Smooth muscle cell (in vitro differentiated cells): ENCODE measurements at regions not wholly inside any gene's neighbourhood (a gene's known extent, or its start where the extent isn't known, plus 50 kb on each side); places are given as distances from the start of the nearest gene placed in this dataset.

ENCODE experiments used
- DNase-seq: peaks from one replicate; lab custom pipeline; 2025; ENCODE audit not compliant: unreplicated experiment; lab: John Stamatoyannopoulos, UW
- H2AFZ ChIP-seq: fragments of 200-600 bp; sonication (generic); 2 replicates; pipeline ENCODE4 v1.6.0; 2016; ENCODE audit warnings: antibody characterized with exemption, low read depth, mild to moderate bottlenecking
- H3F3A ChIP-seq: fragments of 200-600 bp; sonication (generic); 2 replicates; pipeline ENCODE4 v1.6.0; 2017; ENCODE audit warnings: antibody characterized with exemption, low read depth
- H3K27ac ChIP-seq: fragments of 200-600 bp; sonication (generic); 2 replicates; pipeline ENCODE4 v1.5.1; 2016; ENCODE audit warnings: low read depth, mild to moderate bottlenecking
- H3K27me3 ChIP-seq: fragments of 200-600 bp; sonication (generic); 2 replicates; pipeline ENCODE4 v1.6.1; 2016; ENCODE audit warnings: low read depth, mild to moderate bottlenecking
- H3K36me3 ChIP-seq: fragments of 200-600 bp; sonication (generic); 2 replicates; pipeline ENCODE4 v1.5.1; 2016; ENCODE audit warnings: low read depth
- H3K4me1 ChIP-seq: fragments of 200-600 bp; sonication (generic); 2 replicates; pipeline ENCODE4 v1.5.1; 2016; ENCODE audit warnings: low read depth
- H3K4me2 ChIP-seq: fragments of 200-600 bp; sonication (generic); 2 replicates; pipeline ENCODE4 v1.6.0; 2016; ENCODE audit warnings: mild to moderate bottlenecking
- H3K4me3 ChIP-seq: fragments of 200-600 bp; sonication (generic); 2 replicates; pipeline ENCODE4 v1.5.1; 2016; ENCODE audit warnings: mild to moderate bottlenecking
- H3K79me2 ChIP-seq: fragments of 200-600 bp; sonication (generic); 2 replicates; pipeline ENCODE4 v1.6.0; 2016; ENCODE audit warnings: low read depth, mild to moderate bottlenecking
- H3K9ac ChIP-seq: fragments of 200-600 bp; sonication (generic); 2 replicates; pipeline ENCODE4 v1.6.0; 2016; ENCODE audit warnings: low read depth
- H3K9me3 ChIP-seq: fragments of 200-600 bp; sonication (generic); replicated peaks from 2 replicates; pipeline ENCODE4 v1.5.1; 2016; ENCODE audit warnings: low read depth
- H4K20me1 ChIP-seq: fragments of 200-600 bp; sonication (generic); 2 replicates; pipeline ENCODE4 v1.6.0; 2016; ENCODE audit warnings: low read depth
- WGBS: methylation state at CpG from one replicate; pipeline ENCODE4 v1.1.7; 2016; ENCODE audit warnings: low lambda C conversion rate; 5-methylcytosine and 5-hydroxymethylcytosine counted together
- TF ChIP-seq, protein P1 (sequence below): fragments of 200-600 bp; sonication (generic); IDR thresholded peaks from 2 replicates; pipeline ENCODE4 v1.5.1; 2017; ENCODE audit warnings: borderline replicate concordance, mild to moderate bottlenecking, antibody characterized with exemption; ENCODE audit not compliant: insufficient read depth, poor library complexity, severe bottlenecking

DNA sequence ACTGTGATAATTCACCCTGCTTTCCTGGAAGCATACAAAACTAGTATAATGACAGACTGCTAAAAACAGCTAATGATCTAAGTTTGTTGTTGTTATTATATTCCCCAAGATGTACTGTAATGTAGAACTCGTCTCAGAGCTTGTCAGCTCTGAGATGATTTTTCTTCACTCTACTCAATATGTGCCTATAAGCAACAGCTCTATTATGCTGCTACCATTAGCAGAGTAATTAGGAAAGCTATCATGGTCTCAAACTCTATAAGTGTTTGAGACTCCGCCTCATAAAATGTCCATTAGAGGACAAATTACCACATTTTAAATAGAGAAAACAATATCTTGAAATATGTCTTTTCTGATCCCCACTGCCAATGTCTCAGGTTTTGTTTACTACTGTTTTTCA, 476.5 kb upstream of the PCDH15 start:
- no peak overlapping the region for H2AFZ ChIP-seq
- WGBS, result 84% methylated on average over 2 of the region's 2 CpGs
- no peaks in the 10 kb centered on the region for H4K20me1 ChIP-seq
- no peaks in the 10 kb centered on the region for H3F3A ChIP-seq
- no peak overlapping the region for H3K27ac ChIP-seq
- TF ChIP-seq, protein P1, sequence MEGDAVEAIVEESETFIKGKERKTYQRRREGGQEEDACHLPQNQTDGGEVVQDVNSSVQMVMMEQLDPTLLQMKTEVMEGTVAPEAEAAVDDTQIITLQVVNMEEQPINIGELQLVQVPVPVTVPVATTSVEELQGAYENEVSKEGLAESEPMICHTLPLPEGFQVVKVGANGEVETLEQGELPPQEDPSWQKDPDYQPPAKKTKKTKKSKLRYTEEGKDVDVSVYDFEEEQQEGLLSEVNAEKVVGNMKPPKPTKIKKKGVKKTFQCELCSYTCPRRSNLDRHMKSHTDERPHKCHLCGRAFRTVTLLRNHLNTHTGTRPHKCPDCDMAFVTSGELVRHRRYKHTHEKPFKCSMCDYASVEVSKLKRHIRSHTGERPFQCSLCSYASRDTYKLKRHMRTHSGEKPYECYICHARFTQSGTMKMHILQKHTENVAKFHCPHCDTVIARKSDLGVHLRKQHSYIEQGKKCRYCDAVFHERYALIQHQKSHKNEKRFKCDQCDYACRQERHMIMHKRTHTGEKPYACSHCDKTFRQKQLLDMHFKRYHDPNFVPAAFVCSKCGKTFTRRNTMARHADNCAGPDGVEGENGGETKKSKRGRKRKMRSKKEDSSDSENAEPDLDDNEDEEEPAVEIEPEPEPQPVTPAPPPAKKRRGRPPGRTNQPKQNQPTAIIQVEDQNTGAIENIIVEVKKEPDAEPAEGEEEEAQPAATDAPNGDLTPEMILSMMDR, result no peak
- no peak for DNase-seq
- no peak overlapping the region for H3K9ac ChIP-seq
- no peak overlapping the region for H3K4me3 ChIP-seq
- no peaks in the 10 kb centered on the region for H3K27me3 ChIP-seq
- H3K4me2 ChIP-seq, result no peak overlapping the region
- no peaks in the 10 kb centered on the region for H3K4me1 ChIP-seq
- no peaks in the 10 kb centered on the region for H3K79me2 ChIP-seq
- H3K9me3 ChIP-seq, result no peaks in the 10 kb centered on the region
- no peaks in the 10 kb centered on the region for H3K36me3 ChIP-seq

DNA sequence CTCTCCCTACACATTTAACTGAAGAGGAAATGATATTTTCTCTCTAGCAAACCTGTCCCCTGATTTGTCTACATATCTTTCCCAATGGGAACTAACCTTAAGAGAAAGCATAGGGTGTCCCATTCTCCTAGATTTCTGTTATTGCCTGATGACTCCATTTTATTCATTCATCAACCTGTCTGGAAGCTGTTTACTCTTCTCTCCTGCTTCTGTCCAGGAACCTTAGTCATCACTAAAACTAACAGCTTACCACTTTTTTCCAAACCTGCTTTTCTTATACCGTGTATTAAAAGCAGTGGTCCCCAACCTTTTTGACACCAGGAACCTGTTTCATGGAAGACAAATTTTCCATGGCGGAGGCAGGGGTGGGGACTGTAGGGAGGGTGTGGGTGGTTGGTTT, 473.3 kb upstream of the PCDH15 start:
- Histone ChIP-seq H3K4me3 (no peak overlapping the region), H4K20me1 (no peaks in the 10 kb centered on the region), H3F3A (no peaks in the 10 kb centered on the region), H3K4me1 (no peaks in the 10 kb centered on the region), H3K36me3 (no peaks in the 10 kb centered on the region), H3K27me3 (no peaks in the 10 kb centered on the region), H3K9me3 (no peaks in the 10 kb centered on the region), H3K4me2 (no peak overlapping the region), H3K79me2 (no peaks in the 10 kb centered on the region), H3K9ac (no peak overlapping the region), H3K27ac (no peak overlapping the region), H2AFZ (no peak overlapping the region)
- DNase-seq, result no peak
- 88% methylated on average over 2 of the region's 2 CpGs for WGBS
- TF ChIP-seq, protein P1, result no peak

DNA sequence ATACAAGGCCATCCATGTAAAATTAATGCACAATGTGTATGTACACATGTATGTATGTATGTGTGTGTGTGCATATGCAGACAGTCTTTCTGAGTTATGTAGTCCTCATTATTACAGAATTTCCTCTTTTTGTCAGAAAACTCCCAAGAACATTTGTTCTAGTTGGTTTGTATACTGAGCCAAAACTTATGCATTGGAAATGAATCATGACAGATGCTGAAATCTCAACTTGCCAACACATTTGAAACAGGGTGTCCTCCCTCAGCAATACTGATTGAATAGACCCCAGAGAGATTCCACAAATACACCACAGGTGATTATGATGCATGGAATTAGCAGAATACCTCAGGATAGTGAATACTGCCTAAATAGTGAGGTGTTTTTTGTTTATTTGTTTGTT, 472.9 kb upstream of the PCDH15 start:
- Histone ChIP-seq H3K4me2 (no peak overlapping the region), H3K4me1 (no peaks in the 10 kb centered on the region), H2AFZ (no peak overlapping the region), H3K9ac (no peak overlapping the region), H3K79me2 (no peaks in the 10 kb centered on the region), H3K27me3 (no peaks in the 10 kb centered on the region), H3K27ac (no peak overlapping the region), H3K9me3 (no peaks in the 10 kb centered on the region), H3K36me3 (no peaks in the 10 kb centered on the region), H3K4me3 (no peak overlapping the region), H4K20me1 (no peaks in the 10 kb centered on the region), H3F3A (no peaks in the 10 kb centered on the region)
- no peak for DNase-seq
- TF ChIP-seq, protein P1, result no peak

DNA sequence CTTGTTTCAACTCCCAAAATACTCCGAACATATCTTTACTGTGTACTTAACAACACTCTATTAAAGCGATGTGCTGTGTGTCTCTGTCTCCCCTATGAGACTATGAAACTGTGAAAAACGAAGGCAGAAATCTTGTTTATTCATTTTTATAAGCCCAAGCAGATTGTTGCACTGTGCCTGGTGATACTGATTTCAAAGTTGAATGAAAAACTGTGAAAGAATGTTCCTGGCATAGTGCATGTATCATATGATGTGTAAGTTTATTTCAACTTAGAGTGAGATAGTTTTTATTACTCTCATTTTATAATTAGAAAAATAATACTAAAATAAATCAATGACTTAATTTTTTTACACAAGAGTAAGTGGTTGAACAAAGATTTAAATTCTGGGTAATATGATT, 471.9 kb upstream of the PCDH15 start:
- no peaks in the 10 kb centered on the region for H3K4me1 ChIP-seq
- H3K9me3 ChIP-seq, result no peaks in the 10 kb centered on the region
- no peaks in the 10 kb centered on the region for H3K36me3 ChIP-seq
- no peaks in the 10 kb centered on the region for H3K27me3 ChIP-seq
- TF ChIP-seq, protein P1, result no peak
- H3K79me2 ChIP-seq, result no peaks in the 10 kb centered on the region
- H3K4me3 ChIP-seq, result no peak overlapping the region
- no peak overlapping the region for H3K9ac ChIP-seq
- no peaks in the 10 kb centered on the region for H4K20me1 ChIP-seq
- no peak overlapping the region for H3K27ac ChIP-seq
- DNase-seq, result no peak
- H3F3A ChIP-seq, result no peaks in the 10 kb centered on the region
- H3K4me2 ChIP-seq, result no peak overlapping the region
- WGBS, result 70% methylated on average over 3 of the region's 3 CpGs
- no peak overlapping the region for H2AFZ ChIP-seq
